GM18499 (cell line): ENCODE measurements at regions not wholly inside any gene's neighbourhood (a gene's known extent, or its start where the extent isn't known, plus 50 kb on each side); places are given as distances from the start of the nearest gene placed in this dataset.

Experiments
- ATAC-seq: cut with Tn5 transposase; IDR thresholded peaks from one replicate; pipeline ENCODE4 v1.9.1; 2021; ENCODE audit warnings: moderate number of reproducible peaks; ENCODE audit not compliant: insufficient read depth, unreplicated experiment

- ATAC-seq = no peak
These were observed 384.9 kb downstream of the KCNRG start for GRCh38 chr13:50400035-50400726.

DNA sequence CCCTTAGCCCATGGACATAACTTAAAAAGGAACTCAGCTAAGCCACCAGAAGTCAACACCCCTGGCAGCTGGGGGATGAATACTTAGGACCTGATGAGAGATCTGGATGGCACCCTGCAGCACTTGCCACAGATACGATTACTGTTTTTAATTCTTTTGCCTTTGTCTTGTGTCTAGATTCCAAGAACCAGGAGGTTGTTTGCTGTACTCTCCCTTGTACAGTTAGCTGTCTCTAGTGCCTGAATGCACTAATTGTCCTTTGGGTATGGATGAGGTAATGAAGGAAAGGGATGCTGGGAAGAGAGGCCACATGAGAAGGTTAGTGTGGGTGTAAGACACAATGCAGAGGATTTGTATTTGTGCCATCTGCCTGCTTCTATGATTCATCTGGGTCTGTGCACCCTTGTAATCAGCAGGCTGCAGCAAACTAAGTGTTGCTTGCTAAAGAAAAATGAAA, 385.8 kb downstream of the KCNRG start:
- ATAC-seq = no peak

GRCh38 chr13:50401721-50402465, 386.6 kb downstream of the KCNRG start:
- ATAC-seq = no peak

- no peak for ATAC-seq
These were observed 388.1 kb downstream of the KCNRG start for GRCh38 chr13:50403311-50403710.

- ATAC-seq = no peak
These were observed 388.9 kb downstream of the KCNRG start for GRCh38 chr13:50404116-50404515.

GRCh38 chr13:50404769-50405168, 389.5 kb downstream of the KCNRG start:
- no peak for ATAC-seq

DNA sequence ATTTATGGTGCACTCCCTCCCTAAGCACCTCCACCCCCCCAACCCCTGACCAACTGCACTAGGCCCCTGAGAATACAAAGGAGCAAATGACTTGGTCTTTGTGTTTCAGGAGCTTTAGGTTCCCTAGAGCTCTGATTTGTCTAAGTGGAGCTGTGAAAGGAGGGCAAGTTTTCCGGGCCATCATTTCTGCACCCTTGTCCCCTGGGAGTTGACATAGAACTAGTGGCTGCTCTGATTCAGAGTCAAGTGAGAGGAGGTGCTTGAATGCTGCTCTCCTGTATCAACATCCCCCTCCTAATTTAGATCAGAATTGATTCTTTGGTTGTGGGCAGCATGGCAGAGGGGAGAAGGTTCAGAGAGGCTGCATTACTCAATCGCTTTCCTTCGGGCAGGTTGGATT, 391.6 kb downstream of the KCNRG start:
- ATAC-seq = no peak

GRCh38 chr13:50408068-50408467, 392.8 kb downstream of the KCNRG start:
- ATAC-seq = no peak

DNA sequence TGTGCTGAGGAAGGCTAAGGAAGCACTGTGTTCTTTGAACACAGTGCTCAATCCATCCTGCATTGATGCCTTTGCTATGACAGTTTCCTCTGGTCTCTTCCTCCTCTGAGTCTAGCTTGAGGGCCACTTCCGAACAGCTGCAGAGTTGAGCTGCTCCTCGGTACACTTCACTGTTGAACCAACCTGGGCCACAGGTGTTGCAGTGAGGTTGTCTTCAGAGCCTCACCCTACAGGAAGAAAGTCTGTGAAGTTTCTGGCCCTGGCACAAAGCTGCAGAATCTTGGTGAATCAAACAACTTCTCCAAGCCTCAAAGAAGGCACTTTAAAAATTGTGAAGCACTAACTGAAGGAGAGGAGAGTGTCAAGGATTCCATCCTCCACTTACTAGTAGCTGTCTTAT, 394.0 kb downstream of the KCNRG start:
- no peak for ATAC-seq

GRCh38 chr13:50410921-50411746, 395.9 kb downstream of the KCNRG start:
- no peak for ATAC-seq

GRCh38 chr13:50412046-50412617, 396.9 kb downstream of the KCNRG start:
- no peak for ATAC-seq

GRCh38 chr13:50414640-50415039, 399.4 kb downstream of the KCNRG start:
- no peak for ATAC-seq

DNA sequence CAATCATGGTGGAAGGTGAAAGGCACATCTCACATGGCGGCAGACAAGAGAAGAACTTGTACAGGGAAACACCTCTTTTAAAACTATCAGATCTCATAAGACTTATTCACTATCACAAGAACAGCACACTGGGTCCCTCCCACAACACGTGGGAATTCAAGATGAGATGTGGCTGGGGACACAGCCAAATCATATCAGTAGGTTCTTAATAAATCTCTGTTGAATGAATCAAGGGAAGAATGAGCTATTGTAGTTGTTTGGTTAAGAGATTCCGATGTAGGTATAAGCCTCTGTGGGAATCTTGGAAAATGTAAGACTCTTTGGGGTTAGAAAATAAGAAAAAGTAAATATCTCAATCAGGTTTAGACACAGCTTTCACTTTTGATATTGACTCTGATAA, 400.2 kb downstream of the KCNRG start:
- no peak for ATAC-seq

GRCh38 chr13:50417597-50417996, 402.4 kb downstream of the KCNRG start:
- no peak for ATAC-seq

GRCh38 chr13:50419331-50419865, 404.2 kb downstream of the KCNRG start:
- no peak for ATAC-seq

DNA sequence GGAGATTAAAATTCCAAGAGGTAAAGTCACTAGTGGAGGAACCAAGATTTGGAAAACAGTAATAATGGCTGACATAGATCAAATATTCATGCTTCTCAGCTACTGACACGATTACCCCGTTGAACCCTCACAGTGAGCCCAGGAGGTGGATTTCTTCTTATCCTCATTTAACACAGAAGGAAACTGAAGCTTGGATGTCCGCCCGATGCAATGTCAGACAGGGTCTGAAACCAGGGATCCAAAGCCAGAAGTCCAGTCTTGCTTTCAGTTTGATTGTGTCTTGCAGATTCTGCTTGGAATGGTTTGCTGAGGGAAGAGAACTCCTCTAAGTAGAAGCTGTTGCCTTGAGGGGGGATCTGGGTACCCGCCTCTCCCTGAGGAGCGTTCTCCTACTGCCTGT, 404.7 kb downstream of the KCNRG start:
- ATAC-seq = no peak

- no peak for ATAC-seq
These were observed 405.7 kb downstream of the KCNRG start for GRCh38 chr13:50420718-50421472.

- ATAC-seq = no peak
These were observed 406.4 kb downstream of the KCNRG start for GRCh38 chr13:50421473-50422130.
